GM23248 (cell line): ENCODE measurements at regions not wholly inside any gene's neighbourhood (a gene's known extent, or its start where the extent isn't known, plus 50 kb on each side); places are given as distances from the start of the nearest gene placed in this dataset.

Experiments
- EZH2 ChIP-seq: fragments of 200-600 bp; sonication (generic); IDR thresholded peaks from 2 replicates; pipeline ENCODE4 v1.6.1; 2018; ENCODE audit warnings: antibody characterized with exemption, mild to moderate bottlenecking; ENCODE audit not compliant: insufficient read depth, poor library complexity, severe bottlenecking
- EZH2phosphoT487 ChIP-seq: fragments of 200-600 bp; sonication (generic); IDR thresholded peaks from 2 replicates; pipeline ENCODE4 v1.6.1; 2018; ENCODE audit warnings: antibody characterized with exemption, moderate library complexity, mild to moderate bottlenecking, low read depth; ENCODE audit not compliant: insufficient read depth

DNA sequence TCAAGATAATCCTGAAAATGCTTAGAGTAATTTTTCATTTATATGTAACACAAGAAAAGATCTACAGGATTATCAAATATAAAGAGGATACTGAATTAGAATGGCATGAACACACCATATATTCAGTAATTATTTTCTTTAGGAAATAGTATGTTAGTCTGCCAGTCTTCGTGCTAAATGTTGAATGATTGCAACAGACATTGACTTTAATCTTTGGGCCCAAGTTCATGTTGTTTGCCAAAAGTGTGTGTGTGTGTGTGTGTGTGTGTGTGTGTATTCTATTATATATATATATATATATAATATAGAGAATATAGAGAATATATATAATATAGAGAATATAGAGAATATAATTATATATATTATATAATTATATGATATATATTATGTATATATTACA lies 186.6 kb downstream of the TMEM47 start:
- TF ChIP-seq EZH2, result no peak
- TF ChIP-seq EZH2phosphoT487, result no peak
